ENCODE measurements at regions not wholly inside any gene's neighbourhood (a gene's known extent, or its start where the extent isn't known, plus 50 kb on each side); places are given as distances from the start of the nearest gene placed in this dataset.

- CTCF ChIA-PET: interaction anchor here (1.1 to 3.4 kb wide), 5 partner anchors 9 to 89 kb away, joined by 4 to 13 read pairs (median 8); no protein-coding TSS in a partner anchor
- H3K36me3 ChIP-seq (replicated peaks in 1 of 2; ENCODE audit: control insufficient read depth in 1 of 2, insufficient read depth in 2 of 2, low read length in 1 of 2): no peaks in the 10 kb centered on the region
Observed at GRCh38 chr15:79769069-79769481, 127.7 kb downstream of the MTHFS start.

More at GRCh38 chr15:79769069-79769481, 127.7 kb downstream of the MTHFS start:
- Histone ChIP-seq H3F3A (replicated peaks; ENCODE audit: insufficient read depth) (no peaks in the 10 kb centered on the region), H3K4me2 (no peak overlapping the region), H3K9me2 (no peaks in the 10 kb centered on the region), H3K9me3 (no peaks in the 10 kb centered on the region), H3K27me3 (ENCODE audit: insufficient read depth) (no peaks in the 10 kb centered on the region), H3K27ac (ENCODE audit: low read depth in 2 of 2, low read length in 1 of 2) (no peak overlapping the region), H3K9ac (no peak overlapping the region), H2AFZ (ENCODE audit: low read depth) (no peak overlapping the region), H3K4me3 (ENCODE audit: low read depth in 2 of 2, low read length in 1 of 2) (no peak overlapping the region), H4K20me1 (ENCODE audit: insufficient read depth) (no peaks in the 10 kb centered on the region), H3K79me2 (ENCODE audit: insufficient read depth) (no peaks in the 10 kb centered on the region), H3K4me1 (ENCODE audit: control insufficient read depth in 1 of 2, insufficient read depth in 2 of 2, low read depth in 1 of 2, low read length in 1 of 2) (no peaks in the 10 kb centered on the region)
- 56% methylated on average over 2 of the region's 4 CpGs for WGBS (ENCODE audit: low lambda C conversion rate)
- TF ChIP-seq POLR2AphosphoS5 (IDR thresholded peaks at IDR 0.05; ENCODE audit: low read depth, low read length): no peak
- TF ChIP-seq EZH2phosphoT487 (IDR thresholded peaks at IDR 0.05; ENCODE audit: borderline replicate concordance, low read depth): no peak
- peak; percentile 66 for TF ChIP-seq RAD21 (IDR thresholded peaks at IDR 0.05; ENCODE audit: low read length)
- TF ChIP-seq RXRA (IDR thresholded peaks at IDR 0.05; ENCODE audit: borderline replicate concordance, low read depth): no peak
- no peak for TF ChIP-seq GATA2 (CRISPR knock-in tag; IDR thresholded peaks at IDR 0.05)
- no peak for TF ChIP-seq RFX5 (IDR thresholded peaks at IDR 0.05; ENCODE audit: low read length)
- TF ChIP-seq MEF2A (IDR thresholded peaks at IDR 0.05; ENCODE audit: borderline replicate concordance, low read depth): no peak
- TF ChIP-seq JUND (IDR thresholded peaks at IDR 0.05): no peak
- no peak for TF ChIP-seq TAF1 (IDR thresholded peaks at IDR 0.05; ENCODE audit: borderline replicate concordance, low read depth, low read length)
- TF ChIP-seq FOXJ3 (CRISPR knock-in tag; IDR thresholded peaks at IDR 0.05): no peak
- TF ChIP-seq, protein P1, sequence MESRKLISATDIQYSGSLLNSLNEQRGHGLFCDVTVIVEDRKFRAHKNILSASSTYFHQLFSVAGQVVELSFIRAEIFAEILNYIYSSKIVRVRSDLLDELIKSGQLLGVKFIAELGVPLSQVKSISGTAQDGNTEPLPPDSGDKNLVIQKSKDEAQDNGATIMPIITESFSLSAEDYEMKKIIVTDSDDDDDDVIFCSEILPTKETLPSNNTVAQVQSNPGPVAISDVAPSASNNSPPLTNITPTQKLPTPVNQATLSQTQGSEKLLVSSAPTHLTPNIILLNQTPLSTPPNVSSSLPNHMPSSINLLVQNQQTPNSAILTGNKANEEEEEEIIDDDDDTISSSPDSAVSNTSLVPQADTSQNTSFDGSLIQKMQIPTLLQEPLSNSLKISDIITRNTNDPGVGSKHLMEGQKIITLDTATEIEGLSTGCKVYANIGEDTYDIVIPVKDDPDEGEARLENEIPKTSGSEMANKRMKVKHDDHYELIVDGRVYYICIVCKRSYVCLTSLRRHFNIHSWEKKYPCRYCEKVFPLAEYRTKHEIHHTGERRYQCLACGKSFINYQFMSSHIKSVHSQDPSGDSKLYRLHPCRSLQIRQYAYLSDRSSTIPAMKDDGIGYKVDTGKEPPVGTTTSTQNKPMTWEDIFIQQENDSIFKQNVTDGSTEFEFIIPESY (IDR thresholded peaks at IDR 0.05; ENCODE audit: borderline replicate concordance, low read depth): no peak
- no peak for TF ChIP-seq YY1 (IDR thresholded peaks at IDR 0.05; ENCODE audit: low read depth)
- TF ChIP-seq TEAD4 (IDR thresholded peaks at IDR 0.05; ENCODE audit: borderline replicate concordance, insufficient read depth): no peak
- no peak for TF ChIP-seq RCOR1 (IDR thresholded peaks at IDR 0.05; ENCODE audit: low read length)
- TF ChIP-seq CTCF (IDR thresholded peaks at IDR 0.05): peak; percentile 30; the same call in 1 of the 2 replicates
- peak; percentile 47; the same call in 1 of the 2 replicates for TF ChIP-seq SMC3 (IDR thresholded peaks at IDR 0.05; ENCODE audit: low read depth, low read length)
- no peak for TF ChIP-seq MXI1 (IDR thresholded peaks at IDR 0.05; ENCODE audit: low read depth, low read length)
- TF ChIP-seq CHD2 (IDR thresholded peaks at IDR 0.05; ENCODE audit: low read length, partially characterized antibody): no peak
- TF ChIP-seq, protein P2, sequence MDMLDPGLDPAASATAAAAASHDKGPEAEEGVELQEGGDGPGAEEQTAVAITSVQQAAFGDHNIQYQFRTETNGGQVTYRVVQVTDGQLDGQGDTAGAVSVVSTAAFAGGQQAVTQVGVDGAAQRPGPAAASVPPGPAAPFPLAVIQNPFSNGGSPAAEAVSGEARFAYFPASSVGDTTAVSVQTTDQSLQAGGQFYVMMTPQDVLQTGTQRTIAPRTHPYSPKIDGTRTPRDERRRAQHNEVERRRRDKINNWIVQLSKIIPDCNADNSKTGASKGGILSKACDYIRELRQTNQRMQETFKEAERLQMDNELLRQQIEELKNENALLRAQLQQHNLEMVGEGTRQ (IDR thresholded peaks at IDR 0.05; ENCODE audit: borderline replicate concordance, low read depth, low read length): no peak
- POLR2A ChIA-PET: no interaction called here
- peak; percentile 33 for DNase-seq
